GM19324 (cell line): ENCODE measurements at regions not wholly inside any gene's neighbourhood (a gene's known extent, or its start where the extent isn't known, plus 50 kb on each side); places are given as distances from the start of the nearest gene placed in this dataset.

Experiments used
- ATAC-seq: cut with Tn5 transposase; IDR thresholded peaks from one replicate; pipeline ENCODE4 v1.9.1; 2021; ENCODE audit warnings: mild to moderate bottlenecking, moderate library complexity; ENCODE audit not compliant: unreplicated experiment, low FRiP score

DNA sequence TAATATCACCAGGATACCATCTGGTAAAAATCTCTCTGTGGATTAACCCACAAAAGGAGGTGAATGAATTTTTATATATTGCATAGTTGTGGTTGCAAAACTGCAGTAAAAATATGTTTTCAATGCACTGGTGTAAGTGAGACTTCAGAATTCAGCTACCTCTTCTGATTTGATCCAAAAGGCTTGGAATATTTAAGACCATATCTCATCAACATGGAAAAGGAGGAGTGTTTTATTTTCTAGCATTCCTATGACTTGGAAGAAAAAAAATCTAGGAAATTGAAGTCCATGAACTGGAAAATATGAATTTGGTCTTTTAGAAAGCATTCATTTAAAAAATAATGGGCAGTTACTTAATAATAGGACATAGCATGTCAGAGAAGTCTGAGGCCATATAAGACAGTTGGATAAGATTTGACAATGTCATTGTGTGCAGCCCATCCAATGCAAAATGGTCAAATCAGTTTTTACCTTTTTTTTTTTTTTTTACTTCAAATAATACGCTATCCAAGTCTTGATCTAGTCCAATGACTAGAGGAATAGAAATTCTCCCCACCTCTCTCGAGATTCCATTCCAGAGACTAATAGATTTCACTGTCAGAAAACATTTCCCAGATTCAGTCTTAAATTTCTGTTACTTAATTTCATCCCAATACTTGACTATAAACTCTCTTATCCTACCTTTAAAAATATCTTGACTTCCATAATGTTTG lies 364.9 kb upstream of the PMFBP1 start:
- ATAC-seq = no peak

- no peak for ATAC-seq
Measured at GRCh38 chr16:72532906-72533410, 361.0 kb upstream of the PMFBP1 start.

DNA sequence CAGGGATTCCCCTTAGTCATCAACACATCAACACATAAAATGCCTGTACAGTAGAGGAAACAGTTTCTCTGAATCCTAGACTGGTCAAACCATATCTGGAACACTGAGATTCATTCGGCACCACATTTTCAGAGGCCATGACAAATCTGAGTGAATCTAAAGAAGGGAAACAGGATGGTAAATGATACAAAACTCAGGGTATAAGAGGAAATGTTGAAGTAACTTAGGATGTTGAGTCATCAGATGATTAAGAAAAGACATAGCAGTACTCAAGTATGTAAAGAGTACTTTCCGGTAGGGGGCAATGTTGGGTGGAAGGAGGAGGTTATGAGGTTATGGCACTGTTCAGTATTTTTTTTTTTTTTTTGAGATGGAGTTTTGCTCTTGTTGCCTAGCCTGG lies 358.5 kb upstream of the PMFBP1 start:
- ATAC-seq = no peak

- no peak for ATAC-seq
Measured at GRCh38 chr16:72523087-72523486, 351.1 kb upstream of the PMFBP1 start.

DNA sequence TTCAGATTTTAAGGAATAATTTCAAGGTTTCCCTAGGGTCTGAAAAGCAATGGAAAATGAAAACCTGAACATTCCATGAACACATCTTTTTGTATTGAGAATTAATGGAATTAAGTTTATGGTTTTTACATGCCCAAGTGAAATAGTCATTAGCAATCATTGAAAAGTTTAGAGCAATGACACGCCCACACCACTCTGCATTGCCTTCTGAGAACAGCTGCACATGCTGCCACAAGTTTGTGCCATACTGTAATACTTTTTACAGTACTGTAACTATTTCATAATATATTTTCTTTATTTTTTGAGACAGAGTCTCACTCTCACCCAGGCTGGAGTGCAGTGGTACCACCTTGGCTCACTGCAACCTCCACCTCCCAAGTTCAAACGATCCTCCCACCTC lies 345.2 kb upstream of the PMFBP1 start:
- no peak for ATAC-seq

- ATAC-seq = no peak
Measured at GRCh38 chr16:72511171-72511570, 339.2 kb upstream of the PMFBP1 start.

GRCh38 chr16:72508191-72508590 lies 336.2 kb upstream of the PMFBP1 start:
- ATAC-seq = no peak

GRCh38 chr16:72502594-72503005 lies 330.6 kb upstream of the PMFBP1 start:
- ATAC-seq = no peak

DNA sequence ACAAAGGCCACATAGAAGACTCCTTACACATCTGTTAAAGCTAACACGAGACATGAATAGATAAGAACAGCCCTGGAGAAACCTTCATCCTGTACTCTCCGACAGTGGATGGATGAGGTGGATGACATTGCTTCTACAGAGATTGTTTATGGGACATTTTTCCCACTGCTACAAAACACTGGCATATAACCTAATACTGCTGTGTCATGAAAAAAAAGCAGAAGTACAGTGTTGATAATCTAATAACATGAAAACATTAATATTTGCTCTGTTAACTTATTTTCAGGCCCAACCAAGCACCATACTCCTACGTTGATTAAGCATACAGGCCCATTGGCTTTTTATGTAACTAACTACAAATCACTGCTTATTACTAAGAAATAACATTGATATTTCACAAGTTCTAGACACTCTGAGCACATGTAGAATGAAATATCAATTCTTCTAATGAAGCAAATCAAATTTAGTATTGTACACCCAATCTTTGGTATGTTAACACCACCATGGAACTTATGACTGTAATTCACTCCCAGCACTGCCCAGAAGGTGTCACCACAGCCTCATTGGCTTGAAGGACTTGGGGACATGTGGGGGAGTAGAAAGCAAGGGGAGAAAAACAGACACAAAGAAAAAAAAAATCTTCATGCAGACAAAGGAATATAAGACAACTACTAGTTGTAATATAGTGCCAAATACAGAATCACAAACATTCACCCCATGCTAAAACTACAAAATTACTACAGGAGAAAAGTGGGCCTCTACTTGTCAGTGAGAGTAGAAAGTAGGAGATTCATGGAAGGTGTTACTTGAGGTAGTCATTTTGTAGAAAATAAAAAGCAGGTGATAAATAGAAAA lies 330.0 kb upstream of the PMFBP1 start:
- ATAC-seq = no peak

GRCh38 chr16:72500545-72500944 lies 328.6 kb upstream of the PMFBP1 start:
- no peak for ATAC-seq

DNA sequence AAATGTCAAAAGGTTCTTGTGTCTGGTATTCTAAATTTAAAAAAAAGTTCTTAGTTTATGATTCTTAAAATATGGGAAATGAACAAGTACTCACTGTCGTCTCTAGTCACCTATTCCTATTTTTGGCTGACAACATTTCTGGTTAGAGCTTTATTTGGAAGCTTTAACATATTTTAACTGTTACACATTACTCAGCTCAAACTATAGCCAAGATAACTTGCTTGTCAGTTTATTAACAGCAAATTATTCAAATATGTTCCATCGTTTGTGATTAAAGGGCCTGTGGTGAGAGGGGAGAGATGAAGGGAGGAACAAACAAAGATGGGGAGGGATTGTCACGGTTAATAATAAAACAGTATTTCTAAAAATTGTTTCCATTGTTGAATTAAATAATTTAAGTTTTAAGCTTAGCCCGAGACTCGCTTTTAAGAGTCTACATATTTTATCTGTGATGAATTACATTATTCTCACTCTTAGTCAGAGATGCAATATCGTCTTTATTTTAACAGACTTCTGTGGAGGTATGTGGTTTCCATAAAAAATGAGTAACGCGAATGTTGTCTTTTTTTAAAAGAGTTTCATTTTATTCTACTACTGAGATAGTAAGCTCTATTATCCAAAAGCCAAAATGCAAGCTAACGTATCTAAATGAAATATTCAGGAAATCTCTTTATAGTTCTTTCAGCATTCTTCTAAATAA lies 321.9 kb upstream of the PMFBP1 start:
- no peak for ATAC-seq

GRCh38 chr16:72487283-72487682 lies 315.3 kb upstream of the PMFBP1 start:
- ATAC-seq = no peak

- no peak for ATAC-seq
Measured at GRCh38 chr16:72482695-72483094, 310.7 kb upstream of the PMFBP1 start.

DNA sequence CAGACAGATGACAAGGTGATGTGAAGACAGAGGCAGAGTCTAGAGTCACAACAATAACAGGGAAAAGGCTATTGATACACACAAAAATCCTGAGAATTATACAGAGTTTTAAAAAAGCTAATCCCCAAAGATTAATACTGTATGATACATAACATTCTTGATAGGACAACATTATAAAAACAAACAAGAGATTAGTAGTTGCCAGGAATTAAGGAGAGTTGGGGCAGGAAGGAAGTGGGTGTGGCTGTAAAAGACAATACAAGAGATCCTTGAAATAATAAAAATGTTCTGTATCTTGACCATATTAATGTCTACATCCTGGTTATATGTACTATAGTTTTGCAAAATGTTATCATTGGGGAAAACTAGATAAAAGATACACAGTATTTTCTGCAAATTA lies 309.5 kb upstream of the PMFBP1 start:
- no peak for ATAC-seq

DNA sequence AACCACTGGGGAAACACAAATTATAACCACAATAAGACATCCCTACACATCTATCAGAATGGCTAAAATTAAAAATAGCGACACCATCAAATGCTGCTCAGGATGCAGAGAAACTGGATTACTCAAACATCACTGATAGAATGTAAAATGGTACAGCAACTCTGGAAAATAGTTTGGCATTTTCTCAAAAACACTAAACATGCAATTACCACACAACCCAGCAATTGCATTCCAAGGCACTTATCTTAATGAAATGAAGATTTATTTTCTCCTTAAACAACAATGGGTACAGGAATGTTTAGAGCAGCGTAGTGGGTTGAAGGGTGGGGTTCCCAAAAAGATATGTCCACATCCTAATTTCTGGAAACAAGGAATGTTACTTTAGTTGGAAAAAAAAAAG lies 309.0 kb upstream of the PMFBP1 start:
- ATAC-seq = no peak

GRCh38 chr16:72475688-72476087 lies 303.7 kb upstream of the PMFBP1 start:
- ATAC-seq = no peak

DNA sequence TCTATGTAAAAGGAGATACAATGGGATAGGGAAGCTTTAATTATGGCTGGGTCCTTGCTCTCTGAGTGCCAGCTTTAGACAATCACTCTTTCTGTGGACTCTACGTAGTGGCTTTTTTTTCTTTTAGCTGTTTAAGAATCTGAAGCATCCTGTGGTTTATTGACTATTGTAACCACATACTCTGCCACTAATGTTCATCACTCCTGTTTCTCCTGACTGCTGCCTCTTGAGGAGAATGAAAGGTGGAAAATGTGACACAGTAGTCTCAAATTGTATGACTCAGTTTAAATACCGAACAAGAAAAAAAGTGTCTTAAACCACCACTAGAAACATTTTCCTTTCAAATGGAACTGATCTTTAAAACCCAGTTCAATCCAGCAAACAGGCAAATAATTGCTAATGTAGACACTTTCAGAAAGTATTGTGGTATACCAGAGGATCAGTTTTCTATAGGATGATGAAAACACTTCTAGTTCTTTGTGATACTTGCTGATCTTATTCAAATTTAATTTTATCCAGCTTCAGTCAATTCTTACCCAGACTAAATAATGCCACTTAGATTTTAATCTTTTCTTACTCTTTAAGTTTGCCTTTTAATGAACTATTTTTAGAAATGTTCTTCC lies 302.7 kb upstream of the PMFBP1 start:
- ATAC-seq = no peak

- no peak for ATAC-seq
Measured at GRCh38 chr16:72473631-72474030, 301.7 kb upstream of the PMFBP1 start.

GRCh38 chr16:72471317-72471924 lies 299.5 kb upstream of the PMFBP1 start:
- no peak for ATAC-seq

DNA sequence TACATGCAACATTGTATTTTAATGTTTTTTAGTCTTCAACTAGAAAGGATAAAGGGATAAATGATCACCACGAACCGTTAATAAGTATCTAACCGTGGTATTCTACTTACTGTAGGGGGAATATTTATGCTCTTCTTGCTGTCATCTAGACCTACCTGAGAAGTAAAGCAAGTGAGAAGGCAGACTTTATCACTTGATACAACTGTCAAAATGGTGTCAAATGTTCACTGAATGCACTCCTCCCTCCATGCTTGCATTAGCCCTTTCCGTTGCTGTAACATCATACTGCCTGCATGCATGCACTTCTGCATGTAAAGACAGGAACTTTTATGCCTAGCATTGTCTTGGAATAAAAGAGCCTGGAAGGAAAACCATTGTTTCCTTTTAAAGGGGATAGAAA lies 298.6 kb upstream of the PMFBP1 start:
- ATAC-seq = no peak
